ENCODE measurements at regions not wholly inside any gene's neighbourhood (a gene's known extent, or its start where the extent isn't known, plus 50 kb on each side); places are given as distances from the start of the nearest gene placed in this dataset.

GRCh38 chr6:43968110-43968965 lies 158.9 kb downstream of the MRPL14 start:
- H2AFZ ChIP-seq (ENCODE audit: insufficient read depth, low read depth, low read length, poor library complexity, severe bottlenecking): no peak overlapping the region
- no peaks in the 10 kb centered on the region for H3K4me1 ChIP-seq (ENCODE audit: control insufficient read depth in 2 of 2, insufficient read depth in 2 of 2, low read length in 2 of 2)
- Mint-ChIP-seq H3K4me3 (no peak overlapping the region), H3K4me1 (no peaks in the 10 kb centered on the region), H3K9me3 (ENCODE audit: insufficient read depth) (no peaks in the 10 kb centered on the region), H3K27me3 (peaks cover 37% of the 10 kb centered on the region), H3K27ac (no peak overlapping the region)
- CTCF ChIA-PET: no interaction called here
- ATAC-seq (ENCODE audit: low read depth): no peak
- TF ChIP-seq EZH2 (IDR thresholded peaks at IDR 0.05; ENCODE audit: borderline replicate concordance, insufficient read depth, low read depth, low read length, poor library complexity, severe bottlenecking): no peak
- TF ChIP-seq CTCF (IDR thresholded peaks at IDR 0.05): no peak
- no peak for DNase-seq
- H3K9ac ChIP-seq (ENCODE audit: low read length): no peak overlapping the region
- intact Hi-C loops (cut with micrococcal nuclease): no loop called here
- H3K9me3 ChIP-seq (ENCODE audit: control extremely low read depth in 1 of 3, control insufficient read depth in 2 of 3, insufficient read depth in 1 of 3, low read length in 2 of 3): no peaks in the 10 kb centered on the region
- no peak overlapping the region for H3K4me3 ChIP-seq (ENCODE audit: control extremely low read depth in 1 of 5, extremely low read depth in 1 of 5, insufficient read depth in 1 of 5, low read depth in 2 of 5, low read length in 4 of 5)
- H3K4me2 ChIP-seq (replicated peaks; ENCODE audit: low read depth, low read length, poor library complexity, severe bottlenecking): no peak overlapping the region
- H3K27me3 ChIP-seq (replicated peaks in 1 of 4; ENCODE audit: control extremely low read depth in 1 of 4, control insufficient read depth in 3 of 4, insufficient read depth in 4 of 4, low read length in 3 of 4): peaks cover 0 to 15% (median 1%) of the 10 kb centered on the region in 4 experiments
- no peaks in the 10 kb centered on the region for H3K79me2 ChIP-seq (ENCODE audit: control insufficient read depth, insufficient read depth, low read length)
- no peaks in the 10 kb centered on the region for H3K36me3 ChIP-seq (replicated peaks in 1 of 2; ENCODE audit: control extremely low read depth in 1 of 2, control insufficient read depth in 1 of 2, extremely low read depth in 1 of 2, insufficient read depth in 2 of 2, low read length in 1 of 2)
- no peaks in the 10 kb centered on the region for H4K20me1 ChIP-seq (ENCODE audit: control insufficient read depth, insufficient read depth, low read length, poor library complexity, severe bottlenecking)
- H3K27ac ChIP-seq (ENCODE audit: low read length in 2 of 2): no peak overlapping the region
- WGBS (ENCODE audit: insufficient coverage): 87% methylated on average over 9 of the region's 12 CpGs
- POLR2A ChIA-PET: no interaction called here

DNA sequence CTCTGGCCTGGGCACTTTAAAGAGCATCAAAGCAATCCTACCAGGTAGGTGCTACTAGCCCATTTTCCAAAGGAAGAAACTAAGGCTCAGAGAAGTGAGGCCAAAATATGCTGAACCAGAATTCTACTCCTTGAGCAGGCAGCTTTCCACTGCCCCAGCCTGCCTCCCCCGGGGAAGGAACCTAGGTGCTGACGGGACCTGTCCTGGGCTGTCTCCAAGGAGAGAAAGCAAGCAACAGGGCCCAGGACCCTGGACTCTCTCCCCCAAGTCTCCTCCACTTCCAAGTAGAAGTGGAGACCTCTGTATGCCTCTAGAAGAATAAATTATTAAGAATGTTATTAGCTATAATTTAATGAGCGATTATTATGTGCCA lies 159.5 kb downstream of the MRPL14 start:
- Histone ChIP-seq H3K4me2 (replicated peaks; ENCODE audit: low read depth, low read length, poor library complexity, severe bottlenecking) (no peak overlapping the region), H3K27me3 (replicated peaks in 1 of 4; ENCODE audit: control extremely low read depth in 1 of 4, control insufficient read depth in 3 of 4, insufficient read depth in 4 of 4, low read length in 3 of 4) (peaks cover 0 to 15% (median 1%) of the 10 kb centered on the region in 4 experiments), H2AFZ (ENCODE audit: insufficient read depth, low read depth, low read length, poor library complexity, severe bottlenecking) (no peak overlapping the region), H3K4me1 (ENCODE audit: control insufficient read depth in 2 of 2, insufficient read depth in 2 of 2, low read length in 2 of 2) (no peaks in the 10 kb centered on the region), H3K79me2 (ENCODE audit: control insufficient read depth, insufficient read depth, low read length) (no peaks in the 10 kb centered on the region), H3K9me3 (ENCODE audit: control extremely low read depth in 1 of 3, control insufficient read depth in 2 of 3, insufficient read depth in 1 of 3, low read length in 2 of 3) (no peaks in the 10 kb centered on the region), H4K20me1 (ENCODE audit: control insufficient read depth, insufficient read depth, low read length, poor library complexity, severe bottlenecking) (no peaks in the 10 kb centered on the region), H3K27ac (ENCODE audit: low read length in 2 of 2) (no peak overlapping the region), H3K9ac (ENCODE audit: low read length) (no peak overlapping the region), H3K36me3 (replicated peaks in 1 of 2; ENCODE audit: control extremely low read depth in 1 of 2, control insufficient read depth in 1 of 2, extremely low read depth in 1 of 2, insufficient read depth in 2 of 2, low read length in 1 of 2) (no peaks in the 10 kb centered on the region), H3K4me3 (ENCODE audit: control extremely low read depth in 1 of 5, extremely low read depth in 1 of 5, insufficient read depth in 1 of 5, low read depth in 2 of 5, low read length in 4 of 5) (no peak overlapping the region)
- WGBS (ENCODE audit: insufficient coverage): no CpG with 5 or more reads among the region's 3 CpGs
- ChIA-PET CTCF (no interaction called here), POLR2A (no interaction called here)
- H3K4me1 Mint-ChIP-seq: no peaks in the 10 kb centered on the region
- H3K27me3 Mint-ChIP-seq: peaks cover 34% of the 10 kb centered on the region
- ATAC-seq (ENCODE audit: low read depth) (no peak), DNase-seq (no peak)
- H3K4me3 Mint-ChIP-seq: no peak overlapping the region
- H3K9me3 Mint-ChIP-seq (ENCODE audit: insufficient read depth): no peaks in the 10 kb centered on the region
- TF ChIP-seq EZH2 (IDR thresholded peaks at IDR 0.05; ENCODE audit: borderline replicate concordance, insufficient read depth, low read depth, low read length, poor library complexity, severe bottlenecking) (no peak), CTCF (IDR thresholded peaks at IDR 0.05) (no peak)
- intact Hi-C loops (cut with micrococcal nuclease): no loop called here
- H3K27ac Mint-ChIP-seq: no peak overlapping the region

Data from B cell (primary cell).